ENCODE measurements at regions not wholly inside any gene's neighbourhood (a gene's known extent, or its start where the extent isn't known, plus 50 kb on each side); places are given as distances from the start of the nearest gene placed in this dataset.

- no peak for DNase-seq
- Histone ChIP-seq H3K27ac (ENCODE audit: low read depth in 2 of 2, low read length in 1 of 2) (peak overlapping the region; percentile 83 to 84), H3K79me2 (ENCODE audit: insufficient read depth) (no peaks in the 10 kb centered on the region), H3F3A (replicated peaks; ENCODE audit: insufficient read depth) (peaks cover 26% of the 10 kb centered on the region), H3K9me3 (no peaks in the 10 kb centered on the region), H3K4me3 (ENCODE audit: low read depth in 2 of 2, low read length in 1 of 2) (no peak overlapping the region), H3K9me2 (no peaks in the 10 kb centered on the region), H3K4me1 (ENCODE audit: control insufficient read depth in 1 of 2, insufficient read depth in 2 of 2, low read depth in 1 of 2, low read length in 1 of 2) (peaks cover 16 to 22% of the 10 kb centered on the region in 2 experiments), H3K27me3 (ENCODE audit: insufficient read depth) (no peaks in the 10 kb centered on the region), H3K9ac (peak overlapping the region; percentile 55; the same call in 1 of the 2 replicates), H2AFZ (ENCODE audit: low read depth) (0 out of 2 replicates have a peak overlapping the region, but pooled peaks have one; percentile 67), H4K20me1 (ENCODE audit: insufficient read depth) (no peaks in the 10 kb centered on the region), H3K4me2 (peak overlapping the region; percentile 56), H3K36me3 (replicated peaks in 1 of 2; ENCODE audit: control insufficient read depth in 1 of 2, insufficient read depth in 2 of 2, low read length in 1 of 2) (no peaks in the 10 kb centered on the region)
- 18% methylated on average over 1 of the region's 1 CpG for WGBS (ENCODE audit: low lambda C conversion rate)
- ChIA-PET CTCF (interaction anchor here (0.6 kb wide), 1 partner anchor 1549 kb away, joined by 3 read pairs; no protein-coding TSS in a partner anchor), POLR2A (no interaction called here)
- TF ChIP-seq REST (IDR thresholded peaks at IDR 0.05; ENCODE audit: low read depth, low read length), result no peak
- TF ChIP-seq NFIC (IDR thresholded peaks at IDR 0.05; ENCODE audit: borderline replicate concordance), result peak; percentile 62
- TF ChIP-seq USF1 (IDR thresholded peaks at IDR 0.05; ENCODE audit: borderline replicate concordance, low read depth), result no peak
- TF ChIP-seq MEF2A (IDR thresholded peaks at IDR 0.05; ENCODE audit: borderline replicate concordance, low read depth), result no peak
- TF ChIP-seq TAF1 (IDR thresholded peaks at IDR 0.05; ENCODE audit: borderline replicate concordance, low read depth, low read length), result no peak
- no peak for TF ChIP-seq YY1 (IDR thresholded peaks at IDR 0.05; ENCODE audit: low read depth)
- no peak for TF ChIP-seq GATA2 (CRISPR knock-in tag; IDR thresholded peaks at IDR 0.05)
- TF ChIP-seq SMC3 (IDR thresholded peaks at IDR 0.05; ENCODE audit: low read depth, low read length), result no peak
- no peak for TF ChIP-seq SIN3A (IDR thresholded peaks at IDR 0.05; ENCODE audit: borderline replicate concordance, low read depth, low read length)
- no peak for TF ChIP-seq RAD21 (IDR thresholded peaks at IDR 0.05; ENCODE audit: low read length)
- no peak for TF ChIP-seq IRF3 (IDR thresholded peaks at IDR 0.05; ENCODE audit: low read depth, low read length)
- TF ChIP-seq RXRA (IDR thresholded peaks at IDR 0.05; ENCODE audit: borderline replicate concordance, low read depth), result 0 out of 2 replicates have a peak, but pooled peaks have one; percentile 32
- 0 out of 2 replicates have a peak, but pooled peaks have one; percentile 10 for TF ChIP-seq FOSL2 (IDR thresholded peaks at IDR 0.05; ENCODE audit: borderline replicate concordance, low read depth)
- no peak for TF ChIP-seq CHD2 (IDR thresholded peaks at IDR 0.05; ENCODE audit: low read length, partially characterized antibody)
- TF ChIP-seq TCF12 (IDR thresholded peaks at IDR 0.05), result peak; percentile 54
- peak; percentile 40 for TF ChIP-seq JUND (IDR thresholded peaks at IDR 0.05)
- TF ChIP-seq MXI1 (IDR thresholded peaks at IDR 0.05; ENCODE audit: low read depth, low read length), result no peak
- TF ChIP-seq ELF1 (IDR thresholded peaks at IDR 0.05), result no peak
- no peak for TF ChIP-seq EZH2phosphoT487 (IDR thresholded peaks at IDR 0.05; ENCODE audit: borderline replicate concordance, low read depth)
- no peak for TF ChIP-seq CTCF (IDR thresholded peaks at IDR 0.05)
- no peak for TF ChIP-seq GABPA (IDR thresholded peaks at IDR 0.05; ENCODE audit: low read depth)
- 0 out of 2 replicates have a peak, but pooled peaks have one; percentile 12 for TF ChIP-seq PBX3 (IDR thresholded peaks at IDR 0.05)
- no peak for TF ChIP-seq RFX5 (IDR thresholded peaks at IDR 0.05; ENCODE audit: low read length)
- no peak for TF ChIP-seq NRF1 (IDR thresholded peaks at IDR 0.05; ENCODE audit: low read depth, low read length)
- TF ChIP-seq EP300 (IDR thresholded peaks at IDR 0.05; ENCODE audit: borderline replicate concordance in 1 of 2, low read depth in 1 of 2, low read length in 1 of 2), result peak in 1 of 2 experiments; percentile 74; a peak in 2 of 4 replicates
- peak; percentile 24; the same call in 1 of the 2 replicates for TF ChIP-seq TEAD4 (IDR thresholded peaks at IDR 0.05; ENCODE audit: borderline replicate concordance, insufficient read depth)
These were observed 89.5 kb upstream of the RBMS1 start for GRCh38 chr2:160583146-160583535.

Data from SK-N-SH (cell line).